ENCODE measurements at regions not wholly inside any gene's neighbourhood (a gene's known extent, or its start where the extent isn't known, plus 50 kb on each side); places are given as distances from the start of the nearest gene placed in this dataset.

DNA sequence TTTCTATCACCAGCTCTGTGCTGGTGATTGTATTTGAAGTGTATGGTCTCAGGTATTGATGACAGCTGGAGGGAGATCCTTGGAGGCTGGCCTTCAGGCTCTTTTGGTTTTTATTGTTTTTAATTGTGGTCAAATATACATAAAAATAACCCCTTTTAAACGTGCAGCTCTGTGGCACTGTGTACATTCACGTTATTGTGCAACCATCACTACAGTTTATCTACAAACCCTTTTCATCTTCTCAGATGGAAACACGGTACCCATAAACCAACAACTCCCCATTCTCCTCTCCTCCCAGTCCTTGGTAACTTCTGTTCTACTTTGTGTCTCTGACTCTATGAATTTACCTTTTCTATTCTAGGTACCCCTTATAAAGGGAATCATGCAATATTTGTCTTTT lies 79.3 kb upstream of the ATP8B1 start:
- no peak for TF ChIP-seq POLR2A (IDR thresholded peaks at IDR 0.05)
- TF ChIP-seq, protein P1, sequence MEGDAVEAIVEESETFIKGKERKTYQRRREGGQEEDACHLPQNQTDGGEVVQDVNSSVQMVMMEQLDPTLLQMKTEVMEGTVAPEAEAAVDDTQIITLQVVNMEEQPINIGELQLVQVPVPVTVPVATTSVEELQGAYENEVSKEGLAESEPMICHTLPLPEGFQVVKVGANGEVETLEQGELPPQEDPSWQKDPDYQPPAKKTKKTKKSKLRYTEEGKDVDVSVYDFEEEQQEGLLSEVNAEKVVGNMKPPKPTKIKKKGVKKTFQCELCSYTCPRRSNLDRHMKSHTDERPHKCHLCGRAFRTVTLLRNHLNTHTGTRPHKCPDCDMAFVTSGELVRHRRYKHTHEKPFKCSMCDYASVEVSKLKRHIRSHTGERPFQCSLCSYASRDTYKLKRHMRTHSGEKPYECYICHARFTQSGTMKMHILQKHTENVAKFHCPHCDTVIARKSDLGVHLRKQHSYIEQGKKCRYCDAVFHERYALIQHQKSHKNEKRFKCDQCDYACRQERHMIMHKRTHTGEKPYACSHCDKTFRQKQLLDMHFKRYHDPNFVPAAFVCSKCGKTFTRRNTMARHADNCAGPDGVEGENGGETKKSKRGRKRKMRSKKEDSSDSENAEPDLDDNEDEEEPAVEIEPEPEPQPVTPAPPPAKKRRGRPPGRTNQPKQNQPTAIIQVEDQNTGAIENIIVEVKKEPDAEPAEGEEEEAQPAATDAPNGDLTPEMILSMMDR (IDR thresholded peaks at IDR 0.05): no peak
